Neural progenitor cell (in vitro differentiated cells): ENCODE measurements at regions not wholly inside any gene's neighbourhood (a gene's known extent, or its start where the extent isn't known, plus 50 kb on each side); places are given as distances from the start of the nearest gene placed in this dataset.
"Not testable (repeated sequence)": the region's sequence is repeated elsewhere in the genome, so short reads cannot be mapped to it uniquely, and the experiment has no call there.

Experiments
- EZH2 ChIP-seq: fragments of 200-600 bp; sonication (generic); IDR thresholded peaks from 2 replicates; pipeline ENCODE4 v1.6.1; 2017; ENCODE audit warnings: antibody characterized with exemption, mild to moderate bottlenecking, moderate library complexity
- TF ChIP-seq, protein P1 (sequence below): fragments of 200-600 bp; sonication (generic); IDR thresholded peaks from 2 replicates; pipeline ENCODE4 v1.5.1; 2017; ENCODE audit warnings: antibody characterized with exemption, mild to moderate bottlenecking

DNA sequence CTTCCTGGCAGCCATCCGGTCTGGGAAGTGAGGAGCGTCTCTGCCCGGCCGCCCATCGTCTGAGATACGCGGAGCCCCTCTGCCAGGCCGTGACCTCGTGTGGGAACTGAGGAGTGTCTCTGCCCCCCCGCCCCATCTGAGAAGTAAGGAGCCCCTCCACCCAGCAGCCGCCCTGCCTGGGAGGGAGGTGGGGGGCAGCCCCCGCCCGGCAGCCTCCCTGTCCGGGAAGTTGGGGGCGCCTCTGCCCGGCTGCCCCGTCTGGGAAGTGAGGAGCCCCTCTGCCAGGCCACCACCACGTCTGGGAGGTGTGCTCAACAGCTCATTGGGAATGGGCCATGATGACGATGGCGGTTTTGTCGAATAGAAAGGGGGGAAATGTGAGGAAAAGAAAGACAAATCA, 130.4 kb downstream of the OR52B4 start:
- TF ChIP-seq, protein P1, sequence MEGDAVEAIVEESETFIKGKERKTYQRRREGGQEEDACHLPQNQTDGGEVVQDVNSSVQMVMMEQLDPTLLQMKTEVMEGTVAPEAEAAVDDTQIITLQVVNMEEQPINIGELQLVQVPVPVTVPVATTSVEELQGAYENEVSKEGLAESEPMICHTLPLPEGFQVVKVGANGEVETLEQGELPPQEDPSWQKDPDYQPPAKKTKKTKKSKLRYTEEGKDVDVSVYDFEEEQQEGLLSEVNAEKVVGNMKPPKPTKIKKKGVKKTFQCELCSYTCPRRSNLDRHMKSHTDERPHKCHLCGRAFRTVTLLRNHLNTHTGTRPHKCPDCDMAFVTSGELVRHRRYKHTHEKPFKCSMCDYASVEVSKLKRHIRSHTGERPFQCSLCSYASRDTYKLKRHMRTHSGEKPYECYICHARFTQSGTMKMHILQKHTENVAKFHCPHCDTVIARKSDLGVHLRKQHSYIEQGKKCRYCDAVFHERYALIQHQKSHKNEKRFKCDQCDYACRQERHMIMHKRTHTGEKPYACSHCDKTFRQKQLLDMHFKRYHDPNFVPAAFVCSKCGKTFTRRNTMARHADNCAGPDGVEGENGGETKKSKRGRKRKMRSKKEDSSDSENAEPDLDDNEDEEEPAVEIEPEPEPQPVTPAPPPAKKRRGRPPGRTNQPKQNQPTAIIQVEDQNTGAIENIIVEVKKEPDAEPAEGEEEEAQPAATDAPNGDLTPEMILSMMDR = not testable (repeated sequence)
- not testable (repeated sequence) for TF ChIP-seq EZH2
